HEK293T (cell line): ENCODE measurements at regions not wholly inside any gene's neighbourhood (a gene's known extent, or its start where the extent isn't known, plus 50 kb on each side); places are given as distances from the start of the nearest gene placed in this dataset.

ENCODE experiments used
- CTCF ChIA-PET: fragments of 350-600 bp; formaldehyde crosslinking; extraction: SDS; loops from one replicate; lab custom pipeline; 2021; ENCODE audit warnings: antibody characterized with exemption, inconsistent platforms; lab: Yijun Ruan, JAX
- POLR2A ChIA-PET: fragments of 350-600 bp; formaldehyde crosslinking; extraction: SDS; loops from one replicate; lab custom pipeline; 2020; ENCODE audit warnings: antibody characterized with exemption, inconsistent platforms; lab: Yijun Ruan, JAX
- DNase-seq: peaks from one replicate; pipeline ENCODE4 v3.0.0; 2012; ENCODE audit warnings: mixed read lengths; ENCODE audit errors: extremely low spot score
- ARNT ChIP-seq: fragments of 450-650 bp; IDR thresholded peaks from 2 replicates; pipeline ENCODE4 v1.6.1; 2017; ENCODE audit warnings: mild to moderate bottlenecking
- BHLHE40 ChIP-seq: fragments of 450-650 bp; IDR thresholded peaks from 2 replicates; pipeline ENCODE4 v1.6.1; 2016; ENCODE audit warnings: mild to moderate bottlenecking, moderate library complexity, borderline replicate concordance
- CTBP1 ChIP-seq: fragments of 450-650 bp; IDR thresholded peaks from 2 replicates; pipeline ENCODE4 v1.6.1; 2016; ENCODE audit warnings: borderline replicate concordance
- ELF4 ChIP-seq: fragments of 450-650 bp; IDR thresholded peaks from 2 replicates; pipeline ENCODE4 v1.6.1; 2017; ENCODE audit warnings: antibody characterized with exemption
- FOXA1 ChIP-seq: fragments of 450-650 bp; IDR thresholded peaks from 2 replicates; pipeline ENCODE4 v1.6.1; 2016; ENCODE audit warnings: mild to moderate bottlenecking
- FOXK2 ChIP-seq: fragments of 450-650 bp; IDR thresholded peaks from 2 replicates; pipeline ENCODE4 v1.6.1; 2016; ENCODE audit warnings: mild to moderate bottlenecking
- FOXM1 ChIP-seq: fragments of 450-650 bp; IDR thresholded peaks from 2 replicates; pipeline ENCODE4 v1.6.1; 2017; ENCODE audit warnings: mild to moderate bottlenecking, borderline replicate concordance
- HDGF ChIP-seq: fragments of 450-650 bp; IDR thresholded peaks from 2 replicates; pipeline ENCODE4 v1.6.1; 2017; ENCODE audit warnings: antibody characterized with exemption, borderline replicate concordance
- L3MBTL2 ChIP-seq: fragments of 450-650 bp; conservative IDR thresholded peaks from 2 replicates; pipeline ENCODE4 v1.6.1; 2016; ENCODE audit warnings: mild to moderate bottlenecking
- LEF1 ChIP-seq: fragments of 450-650 bp; IDR thresholded peaks from 2 replicates; pipeline ENCODE4 v1.6.1; 2017; ENCODE audit warnings: mild to moderate bottlenecking, borderline replicate concordance
- NFRKB ChIP-seq: fragments of 450-650 bp; IDR thresholded peaks from 2 replicates; pipeline ENCODE4 v1.6.1; 2016; ENCODE audit warnings: mild to moderate bottlenecking, moderate library complexity
- SP1 ChIP-seq: fragments of 450-650 bp; IDR thresholded peaks from 2 replicates; pipeline ENCODE4 v1.6.1; 2017
- SUZ12 ChIP-seq: fragments of 450-650 bp; IDR thresholded peaks from 2 replicates; pipeline ENCODE4 v1.6.1; 2016; ENCODE audit warnings: mild to moderate bottlenecking
- TARDBP ChIP-seq: fragments of 450-650 bp; IDR thresholded peaks from 2 replicates; pipeline ENCODE4 v1.6.1; 2016
- ZNF384 ChIP-seq: fragments of 450-650 bp; IDR thresholded peaks from 2 replicates; pipeline ENCODE4 v1.6.1; 2016
- TF ChIP-seq, protein P1 (sequence below): fragments of 450-650 bp; IDR thresholded peaks from 2 replicates; pipeline ENCODE4 v1.6.1; 2016

DNA sequence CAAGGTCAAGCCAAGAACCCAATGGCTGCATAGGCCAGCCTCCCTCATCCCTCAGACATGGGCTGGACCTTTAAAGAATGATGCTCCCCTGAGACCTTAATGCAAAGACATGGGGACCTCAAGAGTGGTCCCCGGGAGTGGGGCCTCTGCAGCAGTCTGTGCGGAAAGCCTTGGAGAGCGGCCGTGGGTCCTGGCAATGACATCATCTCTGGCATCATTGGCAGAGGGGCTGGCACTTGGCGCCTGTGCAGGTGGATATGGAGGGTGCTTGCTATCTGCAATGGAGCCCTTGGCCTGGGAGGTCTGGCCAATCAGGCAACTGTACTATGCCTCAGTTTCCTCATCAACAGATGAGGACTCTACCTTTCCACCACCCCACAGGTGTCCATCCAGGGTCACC lies 365.5 kb upstream of the MKI67 start:
- TF ChIP-seq HDGF (no peak), ZNF384 (no peak), SP1 (no peak), ARNT (no peak), FOXA1 (no peak), FOXM1 (no peak), L3MBTL2 (no peak), SUZ12 (no peak), FOXK2 (no peak), LEF1 (no peak), BHLHE40 (no peak)
- TF ChIP-seq, protein P1, sequence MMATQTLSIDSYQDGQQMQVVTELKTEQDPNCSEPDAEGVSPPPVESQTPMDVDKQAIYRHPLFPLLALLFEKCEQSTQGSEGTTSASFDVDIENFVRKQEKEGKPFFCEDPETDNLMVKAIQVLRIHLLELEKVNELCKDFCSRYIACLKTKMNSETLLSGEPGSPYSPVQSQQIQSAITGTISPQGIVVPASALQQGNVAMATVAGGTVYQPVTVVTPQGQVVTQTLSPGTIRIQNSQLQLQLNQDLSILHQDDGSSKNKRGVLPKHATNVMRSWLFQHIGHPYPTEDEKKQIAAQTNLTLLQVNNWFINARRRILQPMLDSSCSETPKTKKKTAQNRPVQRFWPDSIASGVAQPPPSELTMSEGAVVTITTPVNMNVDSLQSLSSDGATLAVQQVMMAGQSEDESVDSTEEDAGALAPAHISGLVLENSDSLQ = no peak
- DNase-seq = no peak
- ChIA-PET POLR2A (no interaction called here), CTCF (no interaction called here)

DNA sequence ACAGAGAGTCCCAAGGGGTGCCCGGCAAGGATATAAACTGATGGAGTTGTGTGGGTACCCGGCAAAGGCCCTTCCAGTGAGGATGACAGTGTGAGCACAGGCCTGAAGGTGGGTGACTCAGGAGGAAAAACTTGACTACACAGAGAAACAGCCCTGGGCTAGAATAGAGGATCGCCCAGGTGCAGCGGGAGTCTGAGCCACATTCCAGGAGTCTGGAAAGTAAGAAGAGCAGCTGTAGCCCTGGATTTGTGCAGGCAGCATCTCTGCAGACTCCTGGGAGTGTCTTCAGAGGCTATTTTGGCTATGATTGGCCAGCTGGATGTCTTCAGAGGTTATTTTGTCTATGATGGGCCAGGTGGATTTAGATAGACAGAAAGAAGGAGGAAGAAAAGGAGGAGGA lies 367.6 kb upstream of the MKI67 start:
- no peak for DNase-seq
- TF ChIP-seq FOXM1 (no peak), NFRKB (no peak), BHLHE40 (no peak), ARNT (no peak), CTBP1 (no peak), ZNF384 (no peak), FOXA1 (no peak), LEF1 (no peak), ELF4 (no peak)
- POLR2A ChIA-PET = no interaction called here
- CTCF ChIA-PET = no interaction called here

DNA sequence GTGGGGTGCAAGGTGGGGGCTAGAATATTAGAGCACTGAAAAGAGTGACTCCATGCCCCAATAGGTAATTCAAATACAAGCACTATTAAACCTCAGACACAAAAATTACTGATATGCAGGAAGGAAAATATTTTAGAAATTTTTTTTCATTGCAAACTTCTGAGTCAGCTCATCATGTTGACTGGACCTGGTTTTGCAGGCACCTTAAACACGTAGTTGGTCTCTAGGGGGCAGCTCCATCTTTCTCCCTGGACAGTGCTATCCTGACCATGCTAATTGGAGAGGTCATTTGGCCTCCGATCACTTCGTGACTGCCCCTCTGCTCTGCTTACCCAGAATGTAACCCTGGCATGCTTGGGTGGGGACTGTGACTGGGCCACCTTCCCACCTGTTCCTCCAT lies 368.4 kb upstream of the MKI67 start:
- DNase-seq = no peak
- POLR2A ChIA-PET = no interaction called here
- TF ChIP-seq ARNT = no peak
- TF ChIP-seq SP1 = no peak
- TF ChIP-seq SUZ12 = no peak
- TF ChIP-seq ZNF384 = no peak
- TF ChIP-seq, protein P1 = no peak
- no peak for TF ChIP-seq CTBP1
- TF ChIP-seq NFRKB = no peak
- TF ChIP-seq FOXK2 = no peak
- CTCF ChIA-PET = no interaction called here

DNA sequence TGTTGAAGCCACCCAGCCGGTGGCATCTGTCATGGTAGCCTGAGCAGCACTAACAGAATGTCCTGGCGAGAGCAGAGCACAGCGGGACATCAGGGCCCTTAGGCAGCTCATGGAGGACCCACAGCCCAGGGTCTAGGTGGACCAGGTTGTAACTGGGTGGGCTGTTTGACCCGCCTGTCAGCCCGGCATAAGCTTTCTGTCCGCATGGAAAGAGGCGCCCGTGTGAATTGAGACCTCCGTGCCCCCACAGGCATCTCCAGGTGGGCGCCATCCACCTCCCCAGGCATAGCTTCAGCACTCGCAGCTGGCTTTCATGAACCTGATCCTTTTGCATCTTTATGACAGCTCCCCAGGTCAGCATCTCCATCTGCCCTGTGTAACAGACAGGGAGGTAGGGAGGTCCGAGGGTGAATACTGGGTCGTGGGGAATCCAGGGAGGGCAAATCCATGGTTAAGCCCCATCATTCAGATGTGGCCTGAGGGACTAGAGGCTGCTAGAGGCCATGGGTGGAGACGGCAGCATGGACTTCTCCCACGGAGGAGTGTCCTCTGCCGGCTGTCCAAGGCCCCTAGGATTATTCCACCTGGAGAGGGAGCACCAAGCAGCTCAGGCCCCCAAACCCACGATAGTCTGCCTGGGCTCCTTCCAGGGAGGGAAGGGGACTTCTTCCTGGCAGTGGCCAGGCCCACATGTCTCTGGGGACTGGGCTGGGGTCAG lies 371.6 kb upstream of the MKI67 start:
- TF ChIP-seq ELF4 (no peak), ZNF384 (no peak), NFRKB (no peak), SP1 (no peak), SUZ12 (no peak), TARDBP (no peak), LEF1 (no peak), FOXA1 (no peak), ARNT (no peak), FOXM1 (no peak), HDGF (no peak), FOXK2 (no peak), L3MBTL2 (no peak), BHLHE40 (no peak), CTBP1 (no peak)
- TF ChIP-seq, protein P1 = no peak
- POLR2A ChIA-PET = no interaction called here
- DNase-seq = no peak
- CTCF ChIA-PET = no interaction called here

DNA sequence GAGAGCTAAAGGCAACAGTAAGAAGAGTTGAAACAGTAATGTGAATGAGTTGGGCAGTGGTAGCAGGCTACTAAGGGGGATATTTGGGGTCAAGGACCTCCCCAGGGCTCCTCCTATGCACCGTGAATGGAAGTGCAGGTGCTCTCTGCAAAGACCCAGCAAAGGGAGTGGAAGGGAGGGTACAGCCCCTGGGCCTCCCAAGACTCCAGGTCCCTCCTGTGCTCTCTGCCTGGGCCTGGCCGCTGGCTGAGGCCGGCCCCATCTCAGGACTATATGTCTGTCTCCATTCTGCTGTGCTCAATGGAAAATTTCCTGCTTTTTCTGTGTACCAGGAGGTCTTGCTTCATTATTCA lies 372.1 kb upstream of the MKI67 start:
- CTCF ChIA-PET = no interaction called here
- DNase-seq = no peak
- no peak for TF ChIP-seq TARDBP
- no peak for TF ChIP-seq FOXA1
- TF ChIP-seq ELF4 = no peak
- no peak for TF ChIP-seq SUZ12
- TF ChIP-seq LEF1 = no peak
- no peak for TF ChIP-seq ZNF384
- no peak for TF ChIP-seq L3MBTL2
- TF ChIP-seq, protein P1 = no peak
- no peak for TF ChIP-seq NFRKB
- TF ChIP-seq HDGF = no peak
- POLR2A ChIA-PET = no interaction called here

DNA sequence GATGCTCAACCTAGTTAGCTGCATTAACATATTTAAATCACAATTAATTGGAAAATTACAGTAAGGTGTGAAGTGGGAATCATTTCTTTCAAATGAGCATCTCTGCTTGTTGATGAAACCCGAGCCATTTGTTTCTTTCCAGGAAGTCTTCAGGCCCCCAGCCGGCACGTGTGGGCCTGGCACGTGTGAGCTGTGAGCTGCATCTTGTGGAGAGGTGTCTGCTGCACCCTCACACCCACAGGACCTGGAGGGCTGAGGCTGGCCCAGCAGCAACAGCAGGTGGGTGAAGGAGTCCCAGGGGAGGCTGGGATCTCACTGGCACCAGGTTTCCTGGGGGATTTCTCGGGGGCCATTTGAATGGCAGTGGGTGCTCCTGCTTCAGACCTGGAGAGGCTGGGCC lies 372.5 kb upstream of the MKI67 start:
- ChIA-PET CTCF (no interaction called here), POLR2A (no interaction called here)
- DNase-seq = no peak
- TF ChIP-seq ELF4 (no peak), ZNF384 (no peak), FOXA1 (no peak), SUZ12 (no peak), L3MBTL2 (no peak), LEF1 (no peak), ARNT (no peak), BHLHE40 (no peak), FOXM1 (no peak), CTBP1 (no peak), HDGF (no peak)
- TF ChIP-seq, protein P1 = no peak
